ENCODE measurements at regions not wholly inside any gene's neighbourhood (a gene's known extent, or its start where the extent isn't known, plus 50 kb on each side); places are given as distances from the start of the nearest gene placed in this dataset.

DNA sequence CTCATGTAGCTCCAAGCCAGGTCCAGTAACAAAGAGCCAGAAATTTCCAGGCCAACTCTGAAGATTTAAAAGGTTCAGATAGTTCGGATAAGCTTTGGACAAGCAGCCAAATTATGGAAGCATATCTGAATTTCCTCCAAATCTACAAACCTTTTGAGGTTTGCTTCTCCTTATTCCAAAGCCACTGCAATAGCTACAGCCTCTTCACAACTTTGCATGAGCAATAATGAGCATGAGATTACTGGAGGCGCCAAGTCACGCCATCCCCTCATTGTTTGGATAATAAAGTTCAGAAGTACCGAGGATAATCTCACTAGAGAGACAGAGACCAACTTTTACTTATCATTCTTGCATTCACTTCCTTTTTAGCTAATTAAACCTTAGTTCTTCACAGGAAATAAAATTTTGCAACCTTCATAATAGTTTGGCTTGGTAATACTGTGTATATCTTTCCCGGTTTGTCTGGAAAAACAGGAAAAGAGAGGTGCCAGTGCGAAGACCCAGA lies 329.6 kb upstream of the RSPO3 start:
- ChIA-PET CTCF (no interaction called here), POLR2A (no interaction called here)
- intact Hi-C loops (cut with micrococcal nuclease), result no loop called here
- no peak for DNase-seq
- Mint-ChIP-seq H3K27me3 (no peaks in the 10 kb centered on the region), H3K4me1 (ENCODE audit: low read depth) (no peaks in the 10 kb centered on the region), H3K27ac (no peak overlapping the region), H3K9me3 (no peaks in the 10 kb centered on the region), H3K36me3 (no peaks in the 10 kb centered on the region), H3K4me3 (no peak overlapping the region)

DNA sequence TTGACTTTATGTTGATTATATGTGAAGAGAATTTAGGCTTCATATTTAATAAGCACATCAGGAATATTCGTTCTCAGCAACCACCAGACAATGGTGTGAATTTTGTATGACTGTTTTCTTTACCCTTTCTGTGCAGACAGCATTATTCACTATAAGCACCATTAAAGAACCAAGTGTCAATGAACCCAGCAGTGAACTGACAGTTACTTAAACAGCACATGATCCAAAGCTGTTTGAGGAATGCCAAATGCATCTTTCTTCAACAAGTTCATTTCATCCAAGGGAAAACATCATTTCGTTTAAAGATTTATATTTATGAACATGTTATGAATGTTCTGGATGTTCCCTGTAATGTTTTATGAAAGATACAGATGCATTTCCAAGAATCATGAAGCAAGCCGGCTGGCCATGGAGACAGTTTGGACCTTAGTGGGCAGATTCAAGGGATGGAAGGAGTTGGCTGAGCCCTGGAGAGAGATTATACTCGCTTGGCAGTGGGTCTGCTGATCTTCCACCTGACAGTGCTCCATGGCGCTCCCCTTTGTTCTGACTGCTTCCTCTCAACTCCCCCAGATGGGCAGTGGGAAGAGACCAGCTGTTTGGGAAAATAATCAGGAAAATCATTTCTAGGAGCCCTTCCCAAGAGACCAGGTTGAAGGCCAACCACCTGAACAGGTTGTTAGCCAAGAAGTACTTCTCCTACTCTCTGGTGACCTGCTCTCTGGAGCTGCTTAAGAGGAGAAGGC lies 326.0 kb upstream of the RSPO3 start:
- H3K27ac Mint-ChIP-seq, result no peak overlapping the region

DNA sequence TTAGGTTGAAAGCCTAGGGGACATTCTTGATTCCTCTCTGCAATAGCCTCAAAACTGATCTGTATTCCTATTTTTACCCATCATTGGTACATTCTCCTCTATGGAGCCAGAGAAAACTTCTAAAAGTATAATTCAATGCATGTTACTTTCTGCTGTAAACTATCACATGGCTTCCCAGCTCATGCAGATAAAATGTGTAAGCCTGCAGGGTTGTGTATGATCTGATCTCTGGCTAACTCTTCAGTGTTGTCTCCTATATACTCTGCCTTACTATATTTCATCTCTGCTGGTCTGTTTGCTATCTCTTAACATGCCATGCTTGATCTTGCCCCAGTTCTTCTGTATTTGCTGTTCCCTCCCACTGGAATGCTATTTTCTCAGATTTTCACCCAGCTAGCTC lies 323.3 kb upstream of the RSPO3 start:
- intact Hi-C loops (cut with micrococcal nuclease), result loop anchor here (5.0 kb wide), 1 partner anchor 592 kb away; no protein-coding TSS in a partner anchor
- POLR2A ChIA-PET, result no interaction called here
- no peaks in the 10 kb centered on the region for H3K4me1 Mint-ChIP-seq (ENCODE audit: low read depth)
- H3K4me3 Mint-ChIP-seq, result no peak overlapping the region
- no peaks in the 10 kb centered on the region for H3K9me3 Mint-ChIP-seq
- peaks cover 1% of the 10 kb centered on the region for H3K27me3 Mint-ChIP-seq
- H3K36me3 Mint-ChIP-seq, result no peaks in the 10 kb centered on the region
- DNase-seq, result no peak
- CTCF ChIA-PET, result interaction anchor here (1.9 kb wide), 1 partner anchor 9 kb away, joined by 5 read pairs; no protein-coding TSS in a partner anchor
- no peak overlapping the region for H3K27ac Mint-ChIP-seq

More for the DNA sequence above, 326.0 kb upstream of the RSPO3 start:
- H3K4me3 Mint-ChIP-seq, result no peak overlapping the region
- POLR2A ChIA-PET, result no interaction called here
- H3K9me3 Mint-ChIP-seq, result no peaks in the 10 kb centered on the region
- DNase-seq, result no peak
- CTCF ChIA-PET, result no interaction called here
- H3K4me1 Mint-ChIP-seq (ENCODE audit: low read depth), result no peaks in the 10 kb centered on the region
- H3K36me3 Mint-ChIP-seq, result no peaks in the 10 kb centered on the region
- intact Hi-C loops (cut with micrococcal nuclease), result no loop called here
- H3K27me3 Mint-ChIP-seq, result peaks cover 1% of the 10 kb centered on the region

DNA sequence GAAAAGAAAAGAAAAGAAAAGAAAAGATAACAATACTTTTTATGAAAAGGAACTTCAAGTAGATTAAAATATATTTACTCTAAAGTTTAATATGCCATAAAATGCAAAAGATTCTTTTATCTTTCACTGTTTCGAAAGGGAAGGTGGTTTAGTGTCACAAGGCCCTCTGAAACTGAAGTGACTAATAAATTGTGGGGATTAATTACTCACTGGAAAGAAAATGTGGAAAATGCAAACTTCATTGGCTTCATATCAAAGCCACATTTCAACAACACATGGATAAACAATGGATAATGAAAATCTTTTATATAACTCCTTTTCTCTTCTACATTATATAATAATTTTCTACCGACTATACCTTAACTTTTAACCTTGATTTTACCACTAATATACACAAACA lies 320.5 kb upstream of the RSPO3 start:
- ChIA-PET CTCF (no interaction called here), POLR2A (no interaction called here)
- Mint-ChIP-seq H3K4me1 (ENCODE audit: low read depth) (no peaks in the 10 kb centered on the region), H3K27me3 (peaks cover 1% of the 10 kb centered on the region), H3K4me3 (no peak overlapping the region), H3K27ac (no peak overlapping the region), H3K9me3 (no peaks in the 10 kb centered on the region), H3K36me3 (no peaks in the 10 kb centered on the region)
- no peak for DNase-seq
- intact Hi-C loops (cut with micrococcal nuclease), result loop anchor here (5.0 kb wide), 1 partner anchor 589 kb away; no protein-coding TSS in a partner anchor

DNA sequence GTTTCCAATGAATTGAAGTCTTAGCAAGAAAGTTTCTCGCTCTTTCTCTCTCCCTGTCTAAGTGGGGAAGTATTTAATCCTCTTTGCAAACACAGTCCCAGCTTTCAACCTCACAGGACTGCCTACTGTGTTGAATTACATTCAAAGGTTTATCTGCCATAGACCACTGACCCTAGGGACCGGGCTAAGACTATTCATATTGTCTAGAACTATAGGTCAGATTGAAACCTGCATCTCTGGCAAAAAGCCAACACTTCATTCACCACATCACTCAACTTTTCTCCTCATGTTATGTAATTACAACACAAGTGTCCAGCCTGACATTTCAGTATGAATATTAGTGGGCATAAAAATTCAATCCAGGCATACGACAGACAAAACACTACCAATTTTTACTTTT lies 314.7 kb upstream of the RSPO3 start:
- ChIA-PET CTCF (interaction anchor here (1.0 kb wide), 1 partner anchor 79 kb away, joined by 3 read pairs; no protein-coding TSS in a partner anchor), POLR2A (no interaction called here)
- H3K36me3 Mint-ChIP-seq, result no peaks in the 10 kb centered on the region
- DNase-seq, result no peak
- intact Hi-C loops (cut with micrococcal nuclease), result loop anchor here (1.0 kb wide), 1 partner anchor 318 kb away; no protein-coding TSS in a partner anchor
- H3K4me1 Mint-ChIP-seq (ENCODE audit: low read depth), result no peaks in the 10 kb centered on the region
- H3K27me3 Mint-ChIP-seq, result peaks cover 2% of the 10 kb centered on the region
- no peak overlapping the region for H3K4me3 Mint-ChIP-seq
- no peak overlapping the region for H3K27ac Mint-ChIP-seq
- no peaks in the 10 kb centered on the region for H3K9me3 Mint-ChIP-seq

DNA sequence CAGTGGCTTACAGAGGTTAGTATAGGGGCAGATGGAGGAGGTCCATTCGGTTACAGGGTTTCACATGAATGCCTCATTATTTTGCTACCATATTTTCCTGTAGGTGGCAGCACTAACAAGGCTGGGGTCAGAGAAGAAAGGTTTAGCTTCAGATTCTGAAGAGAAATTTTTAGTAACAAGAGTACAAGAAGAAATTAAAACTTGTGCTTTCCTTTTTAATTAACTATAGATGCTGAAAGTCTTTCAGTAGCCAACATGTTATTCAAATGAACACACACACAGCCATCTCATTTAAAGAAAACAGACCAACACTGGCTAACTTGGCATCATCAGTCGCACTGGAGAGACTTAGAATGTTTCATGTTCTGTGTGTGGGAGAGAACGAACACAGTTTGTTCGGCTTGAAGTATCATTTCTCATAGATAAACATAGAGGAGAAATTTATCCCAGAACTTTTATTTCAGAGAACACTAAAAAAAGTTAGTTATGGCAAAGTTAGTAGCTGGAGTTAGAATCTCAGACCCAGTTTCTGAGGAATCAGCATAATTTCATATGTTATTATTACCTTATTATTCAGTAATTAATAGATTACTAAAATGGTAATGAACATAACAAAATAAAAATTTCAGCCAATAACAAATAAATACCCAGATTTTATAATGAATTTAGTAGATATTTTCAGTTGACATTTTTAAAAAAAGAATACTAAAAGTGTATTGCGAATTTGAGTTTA lies 314.0 kb upstream of the RSPO3 start:
- H3K36me3 Mint-ChIP-seq, result no peaks in the 10 kb centered on the region
- POLR2A ChIA-PET, result no interaction called here
- no peaks in the 10 kb centered on the region for H3K9me3 Mint-ChIP-seq
- peaks cover 2% of the 10 kb centered on the region for H3K27me3 Mint-ChIP-seq
- no peak overlapping the region for H3K4me3 Mint-ChIP-seq
- no peak overlapping the region for H3K27ac Mint-ChIP-seq
- DNase-seq, result no peak
- H3K4me1 Mint-ChIP-seq (ENCODE audit: low read depth), result no peaks in the 10 kb centered on the region
- CTCF ChIA-PET, result interaction anchor here (0.5 to 1.4 kb wide), 7 partner anchors 9 to 443 kb away, joined by 3 to 6 read pairs (median 4); no protein-coding TSS in a partner anchor
- intact Hi-C loops (cut with micrococcal nuclease), result loop anchor here (1.0 kb wide), 1 partner anchor 317 kb away; no protein-coding TSS in a partner anchor

DNA sequence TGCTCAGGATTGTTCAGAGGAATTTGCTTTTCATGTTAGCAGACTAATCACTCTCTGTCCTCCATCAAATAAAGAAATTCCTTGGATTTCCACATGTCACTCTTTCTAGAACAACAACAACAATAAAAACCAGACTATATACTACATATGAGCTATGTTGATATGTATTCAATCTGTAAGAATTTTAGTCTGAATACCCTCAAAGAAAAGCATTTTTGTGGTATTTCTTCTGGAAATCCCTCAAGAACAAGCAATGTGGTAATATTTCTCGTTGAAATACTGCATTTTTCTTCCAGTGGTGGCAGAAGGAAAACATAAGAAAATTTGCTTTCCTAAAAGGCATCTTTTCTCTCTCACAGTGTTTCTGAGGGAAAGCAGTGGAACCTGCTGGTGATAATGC lies 312.6 kb upstream of the RSPO3 start:
- H3K4me3 Mint-ChIP-seq, result no peak overlapping the region
- ChIA-PET CTCF (no interaction called here), POLR2A (no interaction called here)
- intact Hi-C loops (cut with micrococcal nuclease), result no loop called here
- H3K27ac Mint-ChIP-seq, result no peak overlapping the region
- H3K27me3 Mint-ChIP-seq, result peaks cover 2% of the 10 kb centered on the region
- DNase-seq, result no peak
- H3K4me1 Mint-ChIP-seq (ENCODE audit: low read depth), result no peaks in the 10 kb centered on the region
- H3K9me3 Mint-ChIP-seq, result no peaks in the 10 kb centered on the region
- no peaks in the 10 kb centered on the region for H3K36me3 Mint-ChIP-seq

DNA sequence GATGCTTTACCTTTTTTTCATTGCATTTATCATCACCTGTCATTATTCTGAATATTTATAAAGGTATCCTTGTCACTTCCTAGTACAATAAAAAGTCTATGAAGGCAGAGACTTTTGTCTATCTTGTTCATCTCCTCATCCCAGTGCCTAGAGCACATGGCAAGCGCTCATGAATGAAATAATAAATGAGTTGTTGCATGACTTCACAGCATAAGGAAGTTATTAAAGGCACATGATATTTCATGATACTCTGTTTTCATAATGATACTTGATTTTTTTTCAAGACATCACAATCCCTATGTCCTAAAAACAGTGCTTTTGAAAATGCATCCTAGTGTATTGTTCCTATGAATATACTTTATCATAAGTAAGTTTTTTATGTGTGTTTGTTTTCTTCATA lies 310.6 kb upstream of the RSPO3 start:
- peaks cover 2% of the 10 kb centered on the region for H3K4me1 Mint-ChIP-seq (ENCODE audit: low read depth)
- CTCF ChIA-PET, result no interaction called here
- DNase-seq, result no peak
- no peaks in the 10 kb centered on the region for H3K9me3 Mint-ChIP-seq
- H3K4me3 Mint-ChIP-seq, result no peak overlapping the region
- intact Hi-C loops (cut with micrococcal nuclease), result no loop called here
- H3K27ac Mint-ChIP-seq, result no peak overlapping the region
- H3K36me3 Mint-ChIP-seq, result no peaks in the 10 kb centered on the region
- POLR2A ChIA-PET, result no interaction called here
- peaks cover 2% of the 10 kb centered on the region for H3K27me3 Mint-ChIP-seq

DNA sequence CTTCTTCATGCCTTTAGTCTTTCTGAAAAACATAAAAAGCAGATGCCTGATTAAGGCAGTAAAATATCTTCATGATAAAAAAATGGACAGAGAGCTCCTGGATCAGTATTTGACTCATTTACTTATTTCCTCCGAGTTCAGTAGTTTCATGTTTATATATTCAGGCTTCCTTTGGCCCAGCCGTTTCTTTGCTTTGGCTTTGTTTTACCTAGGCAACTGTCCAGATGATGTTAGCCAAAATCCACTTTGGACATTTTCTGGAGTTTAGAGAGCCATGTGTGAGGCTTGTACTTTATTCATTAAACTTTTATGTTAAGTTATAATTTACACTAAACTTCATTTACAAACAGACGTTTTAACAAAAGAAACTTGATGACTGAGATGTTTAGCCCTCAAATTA lies 307.1 kb upstream of the RSPO3 start:
- Mint-ChIP-seq H3K27me3 (no peaks in the 10 kb centered on the region), H3K9me3 (no peaks in the 10 kb centered on the region), H3K36me3 (no peaks in the 10 kb centered on the region), H3K4me1 (ENCODE audit: low read depth) (peaks cover 2% of the 10 kb centered on the region), H3K4me3 (no peak overlapping the region), H3K27ac (no peak overlapping the region)
- DNase-seq, result no peak
- ChIA-PET POLR2A (no interaction called here), CTCF (interaction anchor here (1.3 kb wide), 1 partner anchor 12 kb away, joined by 3 read pairs; no protein-coding TSS in a partner anchor)
- intact Hi-C loops (cut with micrococcal nuclease), result no loop called here

DNA sequence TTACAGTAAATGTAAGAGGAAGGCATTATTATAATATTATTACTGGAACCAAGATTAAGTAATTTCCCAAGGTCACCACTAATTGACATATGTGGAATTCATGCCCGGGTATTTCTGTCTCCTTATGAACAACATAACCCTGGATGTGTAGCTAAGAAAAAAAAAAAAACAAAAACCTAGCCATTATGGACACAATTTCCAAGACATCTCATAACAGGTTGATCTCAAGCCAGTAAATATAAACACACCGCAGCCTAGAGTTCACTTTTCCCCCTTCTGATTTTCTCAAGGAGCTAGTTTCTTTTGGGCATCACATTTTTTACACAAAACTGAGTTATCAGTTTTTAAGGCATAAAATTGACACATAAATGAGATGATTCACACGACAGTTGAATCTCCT lies 306.5 kb upstream of the RSPO3 start:
- POLR2A ChIA-PET, result no interaction called here
- CTCF ChIA-PET, result interaction anchor here (1.3 kb wide), 1 partner anchor 13 kb away, joined by 3 read pairs; no protein-coding TSS in a partner anchor

DNA sequence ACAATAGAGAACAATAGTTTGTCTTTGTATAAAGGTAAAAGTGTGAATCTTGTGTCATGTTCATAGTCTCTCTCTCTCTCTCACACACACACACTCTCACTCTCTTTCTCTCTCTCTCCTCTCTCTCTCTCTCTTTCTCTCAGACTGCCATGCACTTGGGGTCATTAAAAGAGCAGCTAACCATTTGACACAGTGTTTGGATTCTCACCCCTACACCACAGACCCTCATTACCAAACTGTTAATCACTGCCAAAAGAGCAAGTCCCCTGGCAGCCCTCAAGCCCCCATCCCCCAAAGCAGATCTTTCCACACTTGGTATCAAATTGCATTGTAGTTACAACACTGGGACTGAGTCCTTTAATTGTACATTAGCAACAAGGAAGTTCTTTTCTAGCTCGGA lies 305.8 kb upstream of the RSPO3 start:
- ChIA-PET CTCF (no interaction called here), POLR2A (no interaction called here)
- DNase-seq, result no peak
- Mint-ChIP-seq H3K27ac (no peak overlapping the region), H3K27me3 (no peaks in the 10 kb centered on the region), H3K36me3 (no peaks in the 10 kb centered on the region), H3K9me3 (no peaks in the 10 kb centered on the region), H3K4me1 (ENCODE audit: low read depth) (peaks cover 2% of the 10 kb centered on the region), H3K4me3 (no peak overlapping the region)
- intact Hi-C loops (cut with micrococcal nuclease), result no loop called here

More for the DNA sequence above, 306.5 kb upstream of the RSPO3 start:
- Mint-ChIP-seq H3K27me3 (no peaks in the 10 kb centered on the region), H3K36me3 (no peaks in the 10 kb centered on the region), H3K4me1 (ENCODE audit: low read depth) (peaks cover 2% of the 10 kb centered on the region), H3K4me3 (no peak overlapping the region), H3K27ac (no peak overlapping the region), H3K9me3 (no peaks in the 10 kb centered on the region)
- no peak for DNase-seq
- intact Hi-C loops (cut with micrococcal nuclease), result no loop called here

DNA sequence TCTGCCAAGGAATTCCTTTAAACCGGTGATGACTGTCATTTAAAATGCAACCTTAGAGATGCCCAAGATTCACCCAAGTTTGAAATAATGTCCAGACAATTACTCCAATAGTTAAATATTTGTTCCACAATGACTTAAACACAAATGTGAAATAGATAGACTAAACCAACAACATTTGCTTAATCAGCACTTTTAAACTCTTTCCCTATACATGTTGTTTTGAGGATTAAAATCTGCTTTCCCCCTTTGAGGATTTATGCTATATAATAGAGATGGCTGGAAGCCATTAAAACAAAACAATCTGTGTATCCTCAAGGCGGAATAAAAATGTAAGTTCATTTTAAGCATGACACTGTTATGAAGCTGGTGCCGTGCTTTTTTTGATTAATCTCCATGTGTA lies 297.8 kb upstream of the RSPO3 start:
- no peak overlapping the region for H3K4me3 Mint-ChIP-seq
- no peaks in the 10 kb centered on the region for H3K27me3 Mint-ChIP-seq
- DNase-seq, result no peak
- no peak overlapping the region for H3K27ac Mint-ChIP-seq
- intact Hi-C loops (cut with micrococcal nuclease), result no loop called here
- ChIA-PET POLR2A (no interaction called here), CTCF (no interaction called here)
- no peaks in the 10 kb centered on the region for H3K36me3 Mint-ChIP-seq
- no peaks in the 10 kb centered on the region for H3K9me3 Mint-ChIP-seq
- no peaks in the 10 kb centered on the region for H3K4me1 Mint-ChIP-seq (ENCODE audit: low read depth)
